ENCODE measurements at regions not wholly inside any gene's neighbourhood (a gene's known extent, or its start where the extent isn't known, plus 50 kb on each side); places are given as distances from the start of the nearest gene placed in this dataset.

GRCh38 chr9:95780121-95780520 lies 95.4 kb upstream of the ERCC6L2 start:
- TF ChIP-seq, protein P1, sequence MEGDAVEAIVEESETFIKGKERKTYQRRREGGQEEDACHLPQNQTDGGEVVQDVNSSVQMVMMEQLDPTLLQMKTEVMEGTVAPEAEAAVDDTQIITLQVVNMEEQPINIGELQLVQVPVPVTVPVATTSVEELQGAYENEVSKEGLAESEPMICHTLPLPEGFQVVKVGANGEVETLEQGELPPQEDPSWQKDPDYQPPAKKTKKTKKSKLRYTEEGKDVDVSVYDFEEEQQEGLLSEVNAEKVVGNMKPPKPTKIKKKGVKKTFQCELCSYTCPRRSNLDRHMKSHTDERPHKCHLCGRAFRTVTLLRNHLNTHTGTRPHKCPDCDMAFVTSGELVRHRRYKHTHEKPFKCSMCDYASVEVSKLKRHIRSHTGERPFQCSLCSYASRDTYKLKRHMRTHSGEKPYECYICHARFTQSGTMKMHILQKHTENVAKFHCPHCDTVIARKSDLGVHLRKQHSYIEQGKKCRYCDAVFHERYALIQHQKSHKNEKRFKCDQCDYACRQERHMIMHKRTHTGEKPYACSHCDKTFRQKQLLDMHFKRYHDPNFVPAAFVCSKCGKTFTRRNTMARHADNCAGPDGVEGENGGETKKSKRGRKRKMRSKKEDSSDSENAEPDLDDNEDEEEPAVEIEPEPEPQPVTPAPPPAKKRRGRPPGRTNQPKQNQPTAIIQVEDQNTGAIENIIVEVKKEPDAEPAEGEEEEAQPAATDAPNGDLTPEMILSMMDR (IDR thresholded peaks at IDR 0.05; ENCODE audit: low read length), result no peak
- no peak for TF ChIP-seq EZH2 (optimal IDR thresholded peaks at IDR 0.05; ENCODE audit: low read depth, low read length)
- TF ChIP-seq EZH2phosphoT487 (IDR thresholded peaks at IDR 0.05; ENCODE audit: low read length), result no peak

Data from MM.1S (cell line).